ENCODE measurements at regions not wholly inside any gene's neighbourhood (a gene's known extent, or its start where the extent isn't known, plus 50 kb on each side); places are given as distances from the start of the nearest gene placed in this dataset.

DNA sequence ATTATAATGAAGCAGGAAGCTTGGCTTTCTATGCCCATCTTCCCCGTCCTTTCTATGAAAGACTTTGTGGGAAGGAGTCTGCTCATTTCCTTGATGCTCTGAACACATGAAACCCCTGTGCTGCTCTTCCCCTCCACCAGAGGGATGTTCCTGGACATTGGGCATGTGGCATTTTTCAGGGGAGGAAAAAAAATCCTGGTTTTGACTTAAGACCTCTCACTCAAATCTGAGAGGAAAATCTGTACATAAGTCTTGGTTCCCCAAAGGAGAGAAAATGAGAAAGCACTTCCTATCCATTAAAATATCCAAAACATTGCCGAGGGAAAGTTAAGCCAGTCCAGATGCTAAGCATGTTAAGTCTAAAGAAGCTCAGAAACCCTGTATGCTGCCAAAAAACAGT is 393.0 kb downstream of the PAX1 start:
- no peaks in the 10 kb centered on the region for H3K9me3 ChIP-seq (replicated peaks; ENCODE audit: control insufficient read depth, low read depth, low read length)
- 33% methylated on average over 1 of the region's 2 CpGs for WGBS (ENCODE audit: insufficient coverage)

DNA sequence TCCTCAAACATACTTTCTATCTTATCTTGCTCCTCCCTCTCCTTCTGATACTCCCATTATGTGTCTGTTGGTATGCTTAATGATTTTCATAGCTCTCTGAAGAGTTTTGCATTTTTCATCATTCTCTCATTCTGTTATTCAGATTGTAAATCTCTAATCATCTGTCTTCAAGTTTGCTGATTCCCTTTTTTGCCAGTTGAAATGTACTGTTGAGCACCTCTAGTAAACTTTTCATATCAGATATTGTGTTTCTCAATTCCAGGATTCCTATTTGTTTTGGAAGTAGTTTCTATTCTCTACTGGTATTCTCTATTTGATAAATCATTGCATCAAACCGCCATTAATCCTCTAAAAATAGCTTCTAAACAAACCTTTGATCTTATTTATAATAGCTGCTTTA is 387.7 kb downstream of the PAX1 start:
- Histone ChIP-seq H3K4me1 (ENCODE audit: control insufficient read depth, insufficient read depth, low read length) (no peaks in the 10 kb centered on the region), H3K36me3 (ENCODE audit: control insufficient read depth, insufficient read depth, low read length) (no peaks in the 10 kb centered on the region), H3K27me3 (ENCODE audit: control insufficient read depth, insufficient read depth, low read length) (no peaks in the 10 kb centered on the region), H3K9me3 (replicated peaks; ENCODE audit: control insufficient read depth, low read depth, low read length) (peaks cover 12% of the 10 kb centered on the region), H3K4me3 (ENCODE audit: low read length) (no peak overlapping the region), H3K27ac (ENCODE audit: low read length) (no peak overlapping the region)
- DNase-seq: no peak
- no CpG with 5 or more reads among the region's 1 CpG for WGBS (ENCODE audit: insufficient coverage)

More for the DNA sequence above, 393.0 kb downstream of the PAX1 start:
- peak; percentile 72 for DNase-seq
- H3K27me3 ChIP-seq (ENCODE audit: control insufficient read depth, insufficient read depth, low read length): no peaks in the 10 kb centered on the region
- H3K36me3 ChIP-seq (ENCODE audit: control insufficient read depth, insufficient read depth, low read length): no peaks in the 10 kb centered on the region
- H3K4me1 ChIP-seq (ENCODE audit: control insufficient read depth, insufficient read depth, low read length): peaks cover 2% of the 10 kb centered on the region
- no peak overlapping the region for H3K27ac ChIP-seq (ENCODE audit: low read length)
- no peak overlapping the region for H3K4me3 ChIP-seq (ENCODE audit: low read length)

DNA sequence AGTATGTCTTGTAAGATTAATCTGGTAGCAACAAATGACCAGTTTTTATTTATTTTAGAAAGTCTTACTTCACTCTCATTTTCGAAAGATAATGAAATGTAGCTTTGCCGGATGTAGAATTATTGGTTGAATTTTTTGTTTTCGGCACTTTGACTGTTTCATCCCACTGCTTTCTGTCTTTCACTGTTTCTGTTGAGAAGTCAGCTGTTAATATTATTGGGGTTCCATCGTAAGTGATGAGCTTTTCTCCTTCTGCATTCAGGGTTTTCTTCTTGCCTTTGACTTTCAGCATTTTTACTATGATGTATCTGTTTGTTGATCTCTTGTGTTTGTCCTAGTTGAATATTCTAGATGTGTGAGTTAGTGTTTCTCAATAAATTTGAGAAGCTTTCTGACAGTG is 383.4 kb downstream of the PAX1 start:
- no peak for DNase-seq
- no peak overlapping the region for H3K27ac ChIP-seq (ENCODE audit: low read length)
- no peaks in the 10 kb centered on the region for H3K36me3 ChIP-seq (ENCODE audit: control insufficient read depth, insufficient read depth, low read length)
- no peaks in the 10 kb centered on the region for H3K4me1 ChIP-seq (ENCODE audit: control insufficient read depth, insufficient read depth, low read length)
- H3K4me3 ChIP-seq (ENCODE audit: low read length): no peak overlapping the region
- H3K27me3 ChIP-seq (ENCODE audit: control insufficient read depth, insufficient read depth, low read length): no peaks in the 10 kb centered on the region
- no CpG with 5 or more reads among the region's 4 CpGs for WGBS (ENCODE audit: insufficient coverage)
- H3K9me3 ChIP-seq (replicated peaks; ENCODE audit: control insufficient read depth, low read depth, low read length): peaks cover 12% of the 10 kb centered on the region

DNA sequence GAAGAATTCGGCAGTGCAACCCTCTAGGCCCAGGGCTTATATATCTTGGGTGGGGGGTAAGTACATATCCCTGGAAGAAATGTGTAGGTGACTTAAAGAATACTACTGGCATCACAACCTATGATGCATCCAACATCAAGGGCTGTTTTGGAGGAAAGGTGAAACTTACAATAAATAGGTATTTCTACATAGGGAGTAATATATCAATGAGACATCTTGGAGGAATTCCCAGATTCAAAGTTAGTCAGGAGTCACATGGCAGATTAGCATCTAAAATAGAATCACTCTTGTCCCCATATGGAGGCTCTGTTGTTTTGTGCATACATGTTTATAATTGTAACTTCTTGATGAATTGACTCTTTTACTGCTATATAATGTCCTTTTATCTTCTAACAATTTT is 375.5 kb downstream of the PAX1 start:
- H3K4me3 ChIP-seq (ENCODE audit: low read length): no peak overlapping the region
- no CpG with 5 or more reads among the region's 1 CpG for WGBS (ENCODE audit: insufficient coverage)
- H3K9me3 ChIP-seq (replicated peaks; ENCODE audit: control insufficient read depth, low read depth, low read length): no peaks in the 10 kb centered on the region
- no peak for DNase-seq
- H3K27ac ChIP-seq (ENCODE audit: low read length): no peak overlapping the region
- no peaks in the 10 kb centered on the region for H3K4me1 ChIP-seq (ENCODE audit: control insufficient read depth, insufficient read depth, low read length)
- no peaks in the 10 kb centered on the region for H3K36me3 ChIP-seq (ENCODE audit: control insufficient read depth, insufficient read depth, low read length)
- no peaks in the 10 kb centered on the region for H3K27me3 ChIP-seq (ENCODE audit: control insufficient read depth, insufficient read depth, low read length)

DNA sequence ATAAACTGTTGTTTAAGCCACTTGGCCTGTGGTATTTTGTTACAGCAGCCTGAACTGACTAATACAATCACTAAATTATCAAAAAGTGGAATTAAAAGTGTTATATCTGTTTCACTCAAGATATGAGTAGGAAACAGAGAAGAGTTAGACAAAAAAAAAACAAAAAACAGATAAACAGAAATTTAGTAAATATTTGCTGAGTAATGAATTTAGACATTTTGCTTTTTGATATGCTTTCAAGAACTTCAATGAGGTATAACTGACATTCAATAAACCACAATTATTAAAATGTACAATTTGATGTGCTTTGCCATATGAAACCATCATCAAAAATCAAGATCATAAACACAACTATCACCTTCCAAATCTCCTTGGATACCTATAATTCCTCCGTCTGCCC is 369.2 kb downstream of the PAX1 start:
- Histone ChIP-seq H3K27me3 (ENCODE audit: control insufficient read depth, insufficient read depth, low read length) (no peaks in the 10 kb centered on the region), H3K4me1 (ENCODE audit: control insufficient read depth, insufficient read depth, low read length) (peaks cover 5% of the 10 kb centered on the region), H3K36me3 (ENCODE audit: control insufficient read depth, insufficient read depth, low read length) (no peaks in the 10 kb centered on the region), H3K9me3 (replicated peaks; ENCODE audit: control insufficient read depth, low read depth, low read length) (no peaks in the 10 kb centered on the region), H3K4me3 (ENCODE audit: low read length) (no peak overlapping the region), H3K27ac (ENCODE audit: low read length) (no peak overlapping the region)
- no CpG with 5 or more reads among the region's 1 CpG for WGBS (ENCODE audit: insufficient coverage)
- DNase-seq: no peak

DNA sequence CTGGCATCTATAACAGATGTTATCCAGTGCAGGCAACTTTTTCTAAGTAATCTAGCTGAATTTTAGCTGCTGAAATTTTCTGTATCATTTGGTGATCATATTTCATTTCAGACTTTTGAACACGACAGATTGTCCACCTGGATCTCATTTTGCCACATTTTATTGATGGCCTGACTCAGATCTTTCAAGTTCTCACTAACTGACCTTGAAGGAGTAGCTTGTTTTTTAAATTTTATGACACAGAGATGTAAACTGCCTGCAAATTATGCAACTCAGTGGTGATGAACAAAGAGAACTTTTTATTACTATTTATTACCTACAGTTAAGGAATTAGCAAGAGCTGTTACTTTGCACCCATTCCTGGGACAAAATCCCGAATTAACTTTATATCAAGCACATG is 366.4 kb downstream of the PAX1 start:
- Histone ChIP-seq H3K4me3 (ENCODE audit: low read length) (no peak overlapping the region), H3K4me1 (ENCODE audit: control insufficient read depth, insufficient read depth, low read length) (peaks cover 5% of the 10 kb centered on the region), H3K27me3 (ENCODE audit: control insufficient read depth, insufficient read depth, low read length) (no peaks in the 10 kb centered on the region), H3K9me3 (replicated peaks; ENCODE audit: control insufficient read depth, low read depth, low read length) (no peaks in the 10 kb centered on the region), H3K36me3 (ENCODE audit: control insufficient read depth, insufficient read depth, low read length) (no peaks in the 10 kb centered on the region), H3K27ac (ENCODE audit: low read length) (no peak overlapping the region)
- WGBS (ENCODE audit: insufficient coverage): no CpG with 5 or more reads among the region's 2 CpGs
- no peak for DNase-seq

DNA sequence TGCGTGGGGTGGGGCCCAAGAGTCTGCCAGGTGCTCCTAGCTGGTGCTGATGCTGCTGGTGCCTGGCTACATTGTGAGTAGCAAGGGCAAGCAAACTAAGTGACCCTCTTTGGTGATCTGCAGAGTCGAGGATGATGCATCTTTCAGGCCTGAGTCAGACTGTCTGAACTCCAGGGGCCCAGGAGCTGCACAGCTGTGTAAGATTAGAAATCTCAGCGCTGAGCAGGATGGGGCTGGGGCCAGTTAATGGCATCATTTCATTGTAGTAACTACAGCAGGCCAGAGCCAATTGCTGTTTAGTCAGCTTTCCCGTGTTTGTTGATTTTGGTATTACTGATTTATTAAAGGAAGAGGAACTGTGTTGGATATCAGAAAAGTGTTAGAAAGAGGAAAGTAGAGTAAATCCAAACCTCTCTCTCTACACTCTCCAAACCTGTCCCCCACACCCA is 365.2 kb downstream of the PAX1 start:
- peak; percentile 95 for DNase-seq
- H3K36me3 ChIP-seq (ENCODE audit: control insufficient read depth, insufficient read depth, low read length): no peaks in the 10 kb centered on the region
- H3K9me3 ChIP-seq (replicated peaks; ENCODE audit: control insufficient read depth, low read depth, low read length): no peaks in the 10 kb centered on the region
- H3K4me3 ChIP-seq (ENCODE audit: low read length): no peak overlapping the region
- WGBS (ENCODE audit: insufficient coverage): 36% methylated on average over 2 of the region's 4 CpGs
- H3K4me1 ChIP-seq (ENCODE audit: control insufficient read depth, insufficient read depth, low read length): peaks cover 5% of the 10 kb centered on the region
- H3K27ac ChIP-seq (ENCODE audit: low read length): peak overlapping the region; percentile 42
- no peaks in the 10 kb centered on the region for H3K27me3 ChIP-seq (ENCODE audit: control insufficient read depth, insufficient read depth, low read length)

DNA sequence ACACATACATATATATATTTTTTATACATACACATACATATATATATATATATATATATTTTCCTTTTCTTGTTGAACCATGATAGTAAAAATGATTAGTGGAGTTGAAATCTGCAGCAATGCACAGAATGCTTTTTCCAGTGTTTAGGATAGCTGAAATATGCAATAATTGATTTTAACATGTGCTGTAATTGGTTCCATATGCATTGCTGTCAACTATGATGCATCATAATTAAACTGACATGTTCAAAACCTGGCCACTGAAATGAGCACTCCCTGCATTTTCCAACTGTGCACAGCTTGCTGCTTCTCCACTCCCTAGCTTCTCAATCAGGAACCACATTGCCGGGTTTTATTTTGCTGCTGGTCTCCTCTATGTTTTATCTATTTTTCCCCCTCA is 358.3 kb downstream of the PAX1 start:
- WGBS (ENCODE audit: insufficient coverage): no CpG with 5 or more reads among the region's 1 CpG
- Histone ChIP-seq H3K27me3 (ENCODE audit: control insufficient read depth, insufficient read depth, low read length) (no peaks in the 10 kb centered on the region), H3K9me3 (replicated peaks; ENCODE audit: control insufficient read depth, low read depth, low read length) (no peaks in the 10 kb centered on the region), H3K4me1 (ENCODE audit: control insufficient read depth, insufficient read depth, low read length) (no peaks in the 10 kb centered on the region), H3K36me3 (ENCODE audit: control insufficient read depth, insufficient read depth, low read length) (no peaks in the 10 kb centered on the region), H3K27ac (ENCODE audit: low read length) (no peak overlapping the region), H3K4me3 (ENCODE audit: low read length) (no peak overlapping the region)
- no peak for DNase-seq

DNA sequence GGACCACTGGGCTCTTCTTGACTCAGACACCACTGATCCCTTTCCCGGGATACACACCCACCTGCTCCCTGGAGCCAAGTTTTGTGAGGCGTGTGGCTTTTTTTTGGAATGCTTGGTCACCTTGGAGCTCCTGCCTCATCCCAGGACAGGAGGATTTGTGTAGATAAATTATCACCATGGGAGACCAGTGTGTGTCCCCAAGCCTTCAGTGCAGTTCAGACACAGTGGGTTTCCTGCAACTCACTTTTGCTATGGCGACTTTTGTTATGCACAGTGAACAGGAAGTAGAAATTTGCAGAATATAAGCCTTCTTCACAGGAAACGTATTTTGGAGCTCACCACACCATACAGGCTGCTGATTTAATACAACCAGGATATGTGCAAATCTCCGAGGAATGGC is 357.4 kb downstream of the PAX1 start:
- Histone ChIP-seq H3K4me3 (ENCODE audit: low read length) (no peak overlapping the region), H3K27ac (ENCODE audit: low read length) (no peak overlapping the region), H3K9me3 (replicated peaks; ENCODE audit: control insufficient read depth, low read depth, low read length) (no peaks in the 10 kb centered on the region), H3K36me3 (ENCODE audit: control insufficient read depth, insufficient read depth, low read length) (no peaks in the 10 kb centered on the region), H3K4me1 (ENCODE audit: control insufficient read depth, insufficient read depth, low read length) (no peaks in the 10 kb centered on the region), H3K27me3 (ENCODE audit: control insufficient read depth, insufficient read depth, low read length) (no peaks in the 10 kb centered on the region)
- no peak for DNase-seq
- WGBS (ENCODE audit: insufficient coverage): no CpG with 5 or more reads among the region's 5 CpGs

DNA sequence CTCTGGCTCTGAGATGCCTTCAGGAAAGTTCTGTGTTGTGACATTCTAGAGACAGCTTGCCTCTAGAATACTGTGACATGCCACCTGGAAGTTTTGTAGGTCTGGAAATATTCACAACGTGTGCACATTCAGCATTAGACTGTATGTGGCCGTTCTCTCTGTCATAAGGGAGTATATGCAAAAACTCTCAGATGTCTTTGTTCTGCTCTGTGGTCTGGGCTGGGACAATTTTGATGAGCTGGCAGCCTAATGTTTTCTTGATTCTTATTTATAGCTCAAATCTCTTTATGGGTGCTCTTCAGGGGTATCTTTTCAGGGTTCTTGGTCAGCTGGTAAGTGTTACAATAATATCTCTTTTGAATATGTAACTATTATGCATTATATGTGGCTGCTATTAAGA is 355.1 kb downstream of the PAX1 start:
- 83% methylated on average over 2 of the region's 2 CpGs for WGBS (ENCODE audit: insufficient coverage)
- H3K4me1 ChIP-seq (ENCODE audit: control insufficient read depth, insufficient read depth, low read length): no peaks in the 10 kb centered on the region
- DNase-seq: no peak
- no peak overlapping the region for H3K27ac ChIP-seq (ENCODE audit: low read length)
- no peaks in the 10 kb centered on the region for H3K27me3 ChIP-seq (ENCODE audit: control insufficient read depth, insufficient read depth, low read length)
- H3K4me3 ChIP-seq (ENCODE audit: low read length): no peak overlapping the region
- H3K36me3 ChIP-seq (ENCODE audit: control insufficient read depth, insufficient read depth, low read length): no peaks in the 10 kb centered on the region
- no peaks in the 10 kb centered on the region for H3K9me3 ChIP-seq (replicated peaks; ENCODE audit: control insufficient read depth, low read depth, low read length)

DNA sequence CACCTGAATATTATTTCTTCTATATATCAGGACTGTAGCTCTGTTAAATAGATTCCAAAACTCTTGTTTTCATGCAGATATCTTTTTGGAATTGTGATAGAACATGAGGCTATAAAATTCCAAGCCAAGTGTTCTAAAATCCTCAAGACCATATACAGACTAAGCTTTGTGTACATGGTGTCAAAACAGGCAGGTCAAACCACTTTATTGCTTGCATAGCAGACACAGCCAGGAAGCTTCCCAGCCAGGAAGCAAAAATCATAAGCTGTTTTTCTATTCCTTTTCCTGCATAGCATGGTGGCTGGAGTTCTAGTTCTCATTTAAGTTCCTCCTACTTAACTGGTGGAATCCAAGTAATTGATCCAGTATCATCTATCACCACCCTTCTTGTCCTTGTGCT is 353.3 kb downstream of the PAX1 start:
- Histone ChIP-seq H3K4me3 (ENCODE audit: low read length) (no peak overlapping the region), H3K36me3 (ENCODE audit: control insufficient read depth, insufficient read depth, low read length) (no peaks in the 10 kb centered on the region), H3K27ac (ENCODE audit: low read length) (no peak overlapping the region), H3K9me3 (replicated peaks; ENCODE audit: control insufficient read depth, low read depth, low read length) (no peaks in the 10 kb centered on the region), H3K4me1 (ENCODE audit: control insufficient read depth, insufficient read depth, low read length) (no peaks in the 10 kb centered on the region), H3K27me3 (ENCODE audit: control insufficient read depth, insufficient read depth, low read length) (no peaks in the 10 kb centered on the region)
- no peak for DNase-seq

All from muscle of leg (tissue), 3 donors.